ENCODE measurements at regions not wholly inside any gene's neighbourhood (a gene's known extent, or its start where the extent isn't known, plus 50 kb on each side); places are given as distances from the start of the nearest gene placed in this dataset.
"Not testable (repeated sequence)": the region's sequence is repeated elsewhere in the genome, so short reads cannot be mapped to it uniquely, and the experiment has no call there.

GRCh38 chr4:121616449-121616848 is 80.3 kb downstream of the ANXA5 start:
- not testable (repeated sequence) for DNase-seq (ENCODE audit: low read depth in 2 of 2)

GRCh38 chr4:121614101-121614500 is 82.7 kb downstream of the ANXA5 start:
- DNase-seq (ENCODE audit: low read depth in 2 of 2): no peak

- peak in 1 of 2 donors; percentile 41 for DNase-seq (ENCODE audit: low read depth in 2 of 2)
These were observed 97.7 kb downstream of the ANXA5 start for GRCh38 chr4:121599049-121599448.

GRCh38 chr4:121597346-121597934 is 99.3 kb downstream of the ANXA5 start:
- no peak for DNase-seq (ENCODE audit: low read depth in 2 of 2)

GRCh38 chr4:121594796-121595526 is 101.8 kb downstream of the ANXA5 start:
- DNase-seq (ENCODE audit: low read depth in 2 of 2): peak; percentile 90 to 96

- DNase-seq (ENCODE audit: low read depth in 2 of 2): no peak
These were observed 103.0 kb downstream of the ANXA5 start for GRCh38 chr4:121593760-121594159.

- not testable (repeated sequence) for DNase-seq (ENCODE audit: low read depth in 2 of 2)
These were observed 104.5 kb downstream of the ANXA5 start for GRCh38 chr4:121592257-121592656.

- no peak for DNase-seq (ENCODE audit: low read depth in 2 of 2)
These were observed 111.9 kb downstream of the ANXA5 start for GRCh38 chr4:121584836-121585235.

- no peak for DNase-seq (ENCODE audit: low read depth in 2 of 2)
These were observed 113.4 kb downstream of the ANXA5 start for GRCh38 chr4:121583396-121583795.

- no peak for DNase-seq (ENCODE audit: low read depth in 2 of 2)
These were observed 114.5 kb downstream of the ANXA5 start for GRCh38 chr4:121582296-121582695.

GRCh38 chr4:121575392-121575791 is 121.4 kb downstream of the ANXA5 start:
- DNase-seq (ENCODE audit: low read depth in 2 of 2): not testable (repeated sequence)

GRCh38 chr4:121574618-121575017 is 122.2 kb downstream of the ANXA5 start:
- DNase-seq (ENCODE audit: low read depth in 2 of 2): no peak

GRCh38 chr4:121567748-121568147 is 129.0 kb downstream of the ANXA5 start:
- no peak for DNase-seq (ENCODE audit: low read depth in 2 of 2)

GRCh38 chr4:121564840-121565375 is 131.9 kb downstream of the ANXA5 start:
- DNase-seq (ENCODE audit: low read depth in 2 of 2): no peak

- no peak for DNase-seq (ENCODE audit: low read depth in 2 of 2)
These were observed 134.0 kb downstream of the ANXA5 start for GRCh38 chr4:121562811-121563210.

GRCh38 chr4:121555315-121556107 is 141.3 kb downstream of the ANXA5 start:
- DNase-seq (ENCODE audit: low read depth in 2 of 2): no peak

GRCh38 chr4:121554382-121554781 is 142.4 kb downstream of the ANXA5 start:
- peak in 1 of 2 donors; percentile 40 for DNase-seq (ENCODE audit: low read depth in 2 of 2)

- DNase-seq (ENCODE audit: low read depth in 2 of 2): peak; percentile 75 to 85
These were observed 144.9 kb downstream of the ANXA5 start for GRCh38 chr4:121551881-121552280.

GRCh38 chr4:121551271-121551670 is 145.5 kb downstream of the ANXA5 start:
- DNase-seq (ENCODE audit: low read depth in 2 of 2): peak in 1 of 2 donors; percentile 5

- DNase-seq (ENCODE audit: low read depth in 2 of 2): no peak
These were observed 155.1 kb downstream of the ANXA5 start for GRCh38 chr4:121541696-121542095.

- DNase-seq (ENCODE audit: low read depth in 2 of 2): no peak
These were observed 154.5 kb upstream of the QRFPR start for GRCh38 chr4:121535351-121535750.

GRCh38 chr4:121534187-121534586 is 153.4 kb upstream of the QRFPR start:
- no peak for DNase-seq (ENCODE audit: low read depth in 2 of 2)
